HUES6 (cell line): ENCODE measurements at regions not wholly inside any gene's neighbourhood (a gene's known extent, or its start where the extent isn't known, plus 50 kb on each side); places are given as distances from the start of the nearest gene placed in this dataset.

ENCODE experiments used
- H3K27ac ChIP-seq: 2 replicates; pipeline ENCODE4 v1.7.0; 2013; ENCODE audit warnings: low read depth, mild to moderate bottlenecking, low read length, inconsistent platforms
- H3K27me3 ChIP-seq: 2 replicates; pipeline ENCODE4 v1.6.1; 2013; ENCODE audit warnings: low read length; ENCODE audit not compliant: control insufficient read depth, insufficient read depth
- H3K36me3 ChIP-seq: 2 replicates; pipeline ENCODE4 v1.6.1; 2013; ENCODE audit warnings: low read length; ENCODE audit not compliant: control insufficient read depth, insufficient read depth
- H3K4me1 ChIP-seq: 2 replicates; pipeline ENCODE4 v1.6.1; 2013; ENCODE audit warnings: low read length; ENCODE audit not compliant: control insufficient read depth, insufficient read depth
- H3K4me3 ChIP-seq: 2 replicates; pipeline ENCODE4 v1.5.1; 2013; ENCODE audit warnings: low read depth, low read length
- H3K9ac ChIP-seq: one replicate; pipeline ENCODE4 v1.6.1; 2013; ENCODE audit warnings: mild to moderate bottlenecking, low read length
- H3K9me3 ChIP-seq: 2 replicates; pipeline ENCODE4 v1.6.1; 2013; ENCODE audit warnings: low read depth, low read length; ENCODE audit not compliant: control insufficient read depth, insufficient read depth

GRCh38 chr2:8225798-8226197 is 456.1 kb upstream of the ID2 start:
- H3K27ac ChIP-seq, result no peak overlapping the region
- no peaks in the 10 kb centered on the region for H3K27me3 ChIP-seq
- peaks cover 17% of the 10 kb centered on the region for H3K4me1 ChIP-seq
- H3K4me3 ChIP-seq, result no peak overlapping the region
- H3K9me3 ChIP-seq, result no peaks in the 10 kb centered on the region
- no peak overlapping the region for H3K9ac ChIP-seq
- no peaks in the 10 kb centered on the region for H3K36me3 ChIP-seq

GRCh38 chr2:8229546-8229986 is 452.3 kb upstream of the ID2 start:
- no peaks in the 10 kb centered on the region for H3K4me1 ChIP-seq

GRCh38 chr2:8230466-8230865 is 451.4 kb upstream of the ID2 start:
- Histone ChIP-seq H3K27me3 (no peaks in the 10 kb centered on the region), H3K4me1 (no peaks in the 10 kb centered on the region), H3K36me3 (no peaks in the 10 kb centered on the region), H3K27ac (no peak overlapping the region), H3K9ac (no peak overlapping the region), H3K4me3 (no peak overlapping the region), H3K9me3 (no peaks in the 10 kb centered on the region)

More at GRCh38 chr2:8229546-8229986, 452.3 kb upstream of the ID2 start:
- no peak overlapping the region for H3K9ac ChIP-seq
- no peaks in the 10 kb centered on the region for H3K27me3 ChIP-seq
- H3K9me3 ChIP-seq, result no peaks in the 10 kb centered on the region
- no peak overlapping the region for H3K4me3 ChIP-seq
- no peaks in the 10 kb centered on the region for H3K36me3 ChIP-seq
- no peak overlapping the region for H3K27ac ChIP-seq

- H3K4me1 ChIP-seq, result no peaks in the 10 kb centered on the region
- H3K4me3 ChIP-seq, result no peak overlapping the region
- no peak overlapping the region for H3K9ac ChIP-seq
- H3K27me3 ChIP-seq, result no peaks in the 10 kb centered on the region
- H3K36me3 ChIP-seq, result no peaks in the 10 kb centered on the region
- H3K27ac ChIP-seq, result no peak overlapping the region
- H3K9me3 ChIP-seq, result no peaks in the 10 kb centered on the region
Observed at GRCh38 chr2:8231902-8232301, 450.0 kb upstream of the ID2 start.

GRCh38 chr2:8232871-8233270 is 449.0 kb upstream of the ID2 start:
- H3K4me3 ChIP-seq, result no peak overlapping the region
- no peaks in the 10 kb centered on the region for H3K4me1 ChIP-seq
- H3K27me3 ChIP-seq, result no peaks in the 10 kb centered on the region
- no peak overlapping the region for H3K27ac ChIP-seq
- H3K9ac ChIP-seq, result no peak overlapping the region
- H3K9me3 ChIP-seq, result no peaks in the 10 kb centered on the region
- no peaks in the 10 kb centered on the region for H3K36me3 ChIP-seq

GRCh38 chr2:8234253-8234652 is 447.6 kb upstream of the ID2 start:
- Histone ChIP-seq H3K27me3 (no peaks in the 10 kb centered on the region), H3K9ac (no peak overlapping the region), H3K9me3 (no peaks in the 10 kb centered on the region), H3K4me3 (no peak overlapping the region), H3K4me1 (peaks cover 5% of the 10 kb centered on the region; the same call in 1 of the 2 replicates), H3K27ac (no peak overlapping the region), H3K36me3 (no peaks in the 10 kb centered on the region)

- Histone ChIP-seq H3K9me3 (no peaks in the 10 kb centered on the region), H3K4me1 (peaks cover 11% of the 10 kb centered on the region), H3K9ac (no peak overlapping the region), H3K4me3 (no peak overlapping the region), H3K27ac (no peak overlapping the region), H3K27me3 (no peaks in the 10 kb centered on the region), H3K36me3 (no peaks in the 10 kb centered on the region)
Observed at GRCh38 chr2:8234757-8235374, 447.0 kb upstream of the ID2 start.

GRCh38 chr2:8235419-8235818 is 446.4 kb upstream of the ID2 start:
- Histone ChIP-seq H3K27me3 (no peaks in the 10 kb centered on the region), H3K36me3 (no peaks in the 10 kb centered on the region), H3K9ac (no peak overlapping the region), H3K4me1 (peaks cover 14% of the 10 kb centered on the region), H3K9me3 (no peaks in the 10 kb centered on the region), H3K27ac (no peak overlapping the region), H3K4me3 (no peak overlapping the region)

- H3K36me3 ChIP-seq, result no peaks in the 10 kb centered on the region
- H3K4me1 ChIP-seq, result peaks cover 14% of the 10 kb centered on the region
- H3K27me3 ChIP-seq, result no peaks in the 10 kb centered on the region
- no peak overlapping the region for H3K9ac ChIP-seq
- no peaks in the 10 kb centered on the region for H3K9me3 ChIP-seq
- H3K4me3 ChIP-seq, result no peak overlapping the region
- no peak overlapping the region for H3K27ac ChIP-seq
Observed at GRCh38 chr2:8236391-8236790, 445.5 kb upstream of the ID2 start.

GRCh38 chr2:8238521-8239230 is 443.2 kb upstream of the ID2 start:
- H3K27ac ChIP-seq, result no peak overlapping the region
- H3K4me1 ChIP-seq, result peaks cover 14% of the 10 kb centered on the region
- no peaks in the 10 kb centered on the region for H3K27me3 ChIP-seq
- no peaks in the 10 kb centered on the region for H3K36me3 ChIP-seq
- no peak overlapping the region for H3K4me3 ChIP-seq
- peaks cover 8% of the 10 kb centered on the region for H3K9me3 ChIP-seq
- no peak overlapping the region for H3K9ac ChIP-seq

GRCh38 chr2:8239531-8240088 is 442.2 kb upstream of the ID2 start:
- no peaks in the 10 kb centered on the region for H3K36me3 ChIP-seq
- peaks cover 17% of the 10 kb centered on the region for H3K9me3 ChIP-seq
- no peak overlapping the region for H3K27ac ChIP-seq
- no peak overlapping the region for H3K4me3 ChIP-seq
- peaks cover 14% of the 10 kb centered on the region for H3K4me1 ChIP-seq
- no peaks in the 10 kb centered on the region for H3K27me3 ChIP-seq
- no peak overlapping the region for H3K9ac ChIP-seq
